ENCODE measurements at regions not wholly inside any gene's neighbourhood (a gene's known extent, or its start where the extent isn't known, plus 50 kb on each side); places are given as distances from the start of the nearest gene placed in this dataset.

- TF ChIP-seq CTCF (conservative IDR thresholded peaks at IDR 0.05; ENCODE audit: low read depth, low read length): no peak
- no peak for DNase-seq (ENCODE audit: low read depth)
- H3K4me3 ChIP-seq (ENCODE audit: low read length): no peak overlapping the region
These were observed 50.1 kb upstream of the EFEMP1 start for GRCh38 chr2:55973673-55974072.

- H3K4me3 ChIP-seq (ENCODE audit: low read length): no peak overlapping the region
- no peak for DNase-seq (ENCODE audit: low read depth)
- no peak for TF ChIP-seq CTCF (conservative IDR thresholded peaks at IDR 0.05; ENCODE audit: low read depth, low read length)
These were observed 53.1 kb upstream of the EFEMP1 start for GRCh38 chr2:55976681-55977080.

- no peak for DNase-seq (ENCODE audit: low read depth)
- H3K4me3 ChIP-seq (ENCODE audit: low read length): no peak overlapping the region
- TF ChIP-seq CTCF (conservative IDR thresholded peaks at IDR 0.05; ENCODE audit: low read depth, low read length): no peak
These were observed 61.8 kb upstream of the EFEMP1 start for GRCh38 chr2:55985406-55985805.

GRCh38 chr2:55986001-55986400 lies 62.4 kb upstream of the EFEMP1 start:
- no peak overlapping the region for H3K4me3 ChIP-seq (ENCODE audit: low read length)
- TF ChIP-seq CTCF (conservative IDR thresholded peaks at IDR 0.05; ENCODE audit: low read depth, low read length): no peak
- DNase-seq (ENCODE audit: low read depth): no peak

GRCh38 chr2:55986700-55987440 lies 63.3 kb upstream of the EFEMP1 start:
- no peak overlapping the region for H3K4me3 ChIP-seq (ENCODE audit: low read length)
- no peak for TF ChIP-seq CTCF (conservative IDR thresholded peaks at IDR 0.05; ENCODE audit: low read depth, low read length)
- DNase-seq (ENCODE audit: low read depth): peak; percentile 65

- no peak for TF ChIP-seq CTCF (conservative IDR thresholded peaks at IDR 0.05; ENCODE audit: low read depth, low read length)
- no peak overlapping the region for H3K4me3 ChIP-seq (ENCODE audit: low read length)
- DNase-seq (ENCODE audit: low read depth): no peak
These were observed 65.8 kb upstream of the EFEMP1 start for GRCh38 chr2:55989405-55989804.

- no peak overlapping the region for H3K4me3 ChIP-seq (ENCODE audit: low read length)
- no peak for TF ChIP-seq CTCF (conservative IDR thresholded peaks at IDR 0.05; ENCODE audit: low read depth, low read length)
- peak; percentile 100 for DNase-seq (ENCODE audit: low read depth)
These were observed 68.9 kb upstream of the EFEMP1 start for GRCh38 chr2:55992455-55992854.
